ENCODE measurements at regions not wholly inside any gene's neighbourhood (a gene's known extent, or its start where the extent isn't known, plus 50 kb on each side); places are given as distances from the start of the nearest gene placed in this dataset.
"Not testable (repeated sequence)": the region's sequence is repeated elsewhere in the genome, so short reads cannot be mapped to it uniquely, and the experiment has no call there.

- DNase-seq (ENCODE audit: low read depth in 2 of 3, low spot score in 2 of 3) = not testable (repeated sequence)
Observed at GRCh38 chr2:87196720-87197388, 175.2 kb upstream of the PLGLB1 start.

GRCh38 chr2:87198422-87198821 is 176.8 kb upstream of the PLGLB1 start:
- not testable (repeated sequence) for DNase-seq (ENCODE audit: low read depth in 2 of 3, low spot score in 2 of 3)

GRCh38 chr2:87199228-87199627 is 177.6 kb upstream of the PLGLB1 start:
- not testable (repeated sequence) for DNase-seq (ENCODE audit: low read depth in 2 of 3, low spot score in 2 of 3)

GRCh38 chr2:87204569-87205147 is 183.0 kb upstream of the PLGLB1 start:
- not testable (repeated sequence) for DNase-seq (ENCODE audit: low read depth in 2 of 3, low spot score in 2 of 3)

GRCh38 chr2:87212938-87213337 is 191.3 kb upstream of the PLGLB1 start:
- not testable (repeated sequence) for DNase-seq (ENCODE audit: low read depth in 2 of 3, low spot score in 2 of 3)

- DNase-seq (ENCODE audit: low read depth in 2 of 3, low spot score in 2 of 3) = not testable (repeated sequence)
Observed at GRCh38 chr2:87217005-87217404, 195.4 kb upstream of the PLGLB1 start.

GRCh38 chr2:87217741-87218410 is 196.2 kb upstream of the PLGLB1 start:
- DNase-seq (ENCODE audit: low read depth in 2 of 3, low spot score in 2 of 3) = not testable (repeated sequence)

GRCh38 chr2:87220651-87221050 is 199.0 kb upstream of the PLGLB1 start:
- not testable (repeated sequence) for DNase-seq (ENCODE audit: low read depth in 2 of 3, low spot score in 2 of 3)

- DNase-seq (ENCODE audit: low read depth in 2 of 3, low spot score in 2 of 3) = not testable (repeated sequence)
Observed at GRCh38 chr2:87222131-87222530, 200.5 kb upstream of the PLGLB1 start.

GRCh38 chr2:87223873-87224272 is 202.2 kb upstream of the PLGLB1 start:
- not testable (repeated sequence) for DNase-seq (ENCODE audit: low read depth in 2 of 3, low spot score in 2 of 3)

- not testable (repeated sequence) for DNase-seq (ENCODE audit: low read depth in 2 of 3, low spot score in 2 of 3)
Observed at GRCh38 chr2:87229091-87229689, 207.5 kb upstream of the PLGLB1 start.

- not testable (repeated sequence) for DNase-seq (ENCODE audit: low read depth in 2 of 3, low spot score in 2 of 3)
Observed at GRCh38 chr2:87229964-87230363, 208.3 kb upstream of the PLGLB1 start.

GRCh38 chr2:87235333-87235981 is 213.8 kb upstream of the PLGLB1 start:
- DNase-seq (ENCODE audit: low read depth in 2 of 3, low spot score in 2 of 3) = not testable (repeated sequence)

- not testable (repeated sequence) for DNase-seq (ENCODE audit: low read depth in 2 of 3, low spot score in 2 of 3)
Observed at GRCh38 chr2:87237570-87238336, 216.1 kb upstream of the PLGLB1 start.

GRCh38 chr2:87239558-87240215 is 218.0 kb upstream of the PLGLB1 start:
- DNase-seq (ENCODE audit: low read depth in 2 of 3, low spot score in 2 of 3) = not testable (repeated sequence)

GRCh38 chr2:87246066-87246717 is 224.5 kb upstream of the PLGLB1 start:
- DNase-seq (ENCODE audit: low read depth in 2 of 3, low spot score in 2 of 3) = not testable (repeated sequence)

- DNase-seq (ENCODE audit: low read depth in 2 of 3, low spot score in 2 of 3) = not testable (repeated sequence)
Observed at GRCh38 chr2:87252046-87252445, 230.4 kb upstream of the PLGLB1 start.

GRCh38 chr2:87254562-87254961 is 232.9 kb upstream of the PLGLB1 start:
- DNase-seq (ENCODE audit: low read depth in 2 of 3, low spot score in 2 of 3) = not testable (repeated sequence)

- DNase-seq (ENCODE audit: low read depth in 2 of 3, low spot score in 2 of 3) = not testable (repeated sequence)
Observed at GRCh38 chr2:87255410-87255809, 233.8 kb upstream of the PLGLB1 start.

All from hematopoietic multipotent progenitor cell (in vitro differentiated cells).